Stimulated activated CD4-positive, alpha-beta T cell treated with anti-CD3 and anti-CD28 coated beads, TNF-alpha, amount 100 ng/mL, for 24 hours (primary cell): ENCODE measurements at regions not wholly inside any gene's neighbourhood (a gene's known extent, or its start where the extent isn't known, plus 50 kb on each side); places are given as distances from the start of the nearest gene placed in this dataset.

Experiments
- DNase-seq, 3 experiments: peaks; one replicate each; pipeline ENCODE4 v3.0.0-alpha.2; 2020; ENCODE audit warnings: low read depth in 3 of 3

DNA sequence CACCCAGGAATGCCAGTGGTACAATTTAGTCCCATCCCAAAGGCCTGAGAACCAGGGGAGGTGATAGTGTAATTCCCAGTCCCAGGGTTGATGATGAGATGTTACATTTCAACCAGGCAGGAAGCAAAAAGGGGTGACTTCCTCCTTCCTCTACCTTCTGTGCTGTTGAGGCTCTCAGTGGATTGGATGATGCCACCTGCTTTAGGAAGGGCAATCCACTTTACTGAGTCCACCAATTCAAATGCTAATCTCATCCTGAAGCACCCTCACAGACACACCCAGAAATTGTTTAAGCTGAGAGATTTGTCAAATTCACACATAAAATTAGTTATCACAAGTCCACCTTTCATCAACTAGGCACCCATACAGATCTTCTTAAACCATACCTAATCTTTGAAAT is 418.5 kb upstream of the GOLIM4 start:
- DNase-seq = no peak

DNA sequence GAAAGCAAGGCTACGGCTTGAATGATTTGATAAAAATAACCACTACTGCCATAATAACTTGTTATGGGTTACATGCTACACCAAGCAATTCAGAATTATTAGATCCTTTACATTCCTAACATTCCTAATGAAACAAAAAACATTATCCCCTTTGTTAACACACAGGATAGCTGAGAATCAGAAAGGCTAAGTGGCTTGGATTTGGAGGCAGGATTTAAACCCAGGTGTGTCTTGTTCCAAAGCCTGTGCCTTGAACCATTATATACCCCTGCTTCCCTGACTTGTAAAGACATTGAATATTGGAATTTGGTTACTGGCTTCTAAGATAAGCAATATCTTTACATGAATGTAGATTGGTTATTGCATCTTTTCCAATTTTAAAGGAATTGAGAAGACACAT is 417.1 kb upstream of the GOLIM4 start:
- DNase-seq = no peak

DNA sequence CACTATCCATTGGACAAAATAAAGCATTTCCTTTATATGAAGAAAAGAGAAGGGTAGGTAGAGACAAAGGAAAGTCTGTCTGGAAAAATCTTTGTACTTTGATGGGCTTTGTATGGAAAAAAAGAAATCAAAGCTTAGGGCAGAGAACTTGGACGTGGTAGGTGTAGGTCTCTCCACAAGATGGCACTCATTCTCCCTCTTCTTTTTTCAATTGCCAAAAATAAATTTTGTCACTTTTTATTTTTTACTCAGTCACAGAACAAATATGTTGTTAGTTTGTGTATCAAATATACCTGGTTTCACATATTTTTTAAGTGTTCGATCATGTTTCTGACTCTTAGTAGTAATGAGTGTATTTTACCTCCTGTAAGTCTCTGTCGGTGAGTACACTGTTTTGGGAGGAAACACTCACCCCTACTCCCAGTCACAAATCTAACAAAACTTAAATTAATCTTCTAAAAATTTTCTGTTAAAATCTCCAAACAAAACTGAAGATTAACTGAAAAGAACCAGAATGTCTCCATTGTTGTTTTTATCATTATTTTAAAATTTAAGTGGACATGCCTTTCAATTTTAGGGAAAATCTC is 415.8 kb upstream of the GOLIM4 start:
- no peak for DNase-seq

DNA sequence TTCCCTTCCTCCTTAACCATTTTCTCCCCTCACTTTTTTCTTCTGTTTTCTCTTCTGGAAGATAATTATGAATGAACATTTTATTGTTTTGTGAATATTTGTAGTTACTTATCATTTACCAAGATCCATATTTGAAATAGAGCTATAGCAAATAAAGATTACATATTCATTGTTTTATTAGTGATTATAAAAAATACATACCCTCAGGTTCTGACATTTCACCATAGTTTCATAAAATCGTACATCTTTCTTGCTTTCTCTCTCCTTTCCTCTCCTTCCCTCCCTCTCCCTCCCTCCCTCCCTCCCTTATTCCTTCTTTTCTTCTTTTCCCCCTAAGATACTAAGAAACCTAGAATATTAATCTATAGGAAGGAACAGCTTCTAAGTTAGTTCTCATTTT is 410.9 kb upstream of the GOLIM4 start:
- DNase-seq = no peak

- no peak for DNase-seq
Measured at GRCh38 chr3:168501570-168501969, 405.8 kb upstream of the GOLIM4 start.

DNA sequence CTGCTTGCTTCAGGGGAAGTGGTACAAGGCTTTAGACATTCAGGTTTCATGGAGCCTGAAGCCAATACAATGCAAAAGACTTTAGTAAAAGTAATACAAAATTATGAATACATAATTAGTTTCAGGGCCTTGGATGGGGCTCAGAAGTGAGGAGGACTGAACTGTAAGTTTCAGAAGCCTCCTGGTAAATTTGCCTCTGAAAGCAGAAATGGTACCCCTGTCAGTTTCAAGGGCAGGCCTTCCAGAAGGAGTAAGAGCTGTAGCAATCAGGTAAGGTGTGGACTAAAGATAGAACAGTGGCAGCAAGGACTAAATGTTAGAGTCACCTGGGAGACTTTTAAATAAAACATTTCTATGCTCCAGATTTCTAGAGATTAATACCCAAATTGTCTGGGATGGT is 402.5 kb upstream of the GOLIM4 start:
- DNase-seq = no peak

GRCh38 chr3:168497741-168498140 is 402.0 kb upstream of the GOLIM4 start:
- no peak for DNase-seq

DNA sequence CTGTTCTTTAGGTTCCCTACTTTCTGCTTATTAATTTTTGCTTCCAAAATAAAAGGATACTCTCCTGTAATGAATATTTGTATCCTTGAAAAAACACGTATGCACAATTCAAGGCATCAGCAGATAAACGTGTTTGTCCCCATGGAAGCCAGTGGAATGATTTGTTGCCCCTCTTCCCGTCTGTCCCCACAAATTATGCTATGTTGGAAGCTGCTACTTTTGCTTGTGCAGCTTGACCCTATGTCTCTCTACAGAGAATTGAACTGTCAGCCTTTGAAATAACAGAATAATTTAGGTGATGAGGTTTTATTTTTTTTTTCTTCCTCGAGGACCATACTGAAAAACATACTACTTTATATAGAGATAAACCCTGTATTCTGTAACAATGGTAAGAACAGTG is 401.5 kb upstream of the GOLIM4 start:
- no peak for DNase-seq

DNA sequence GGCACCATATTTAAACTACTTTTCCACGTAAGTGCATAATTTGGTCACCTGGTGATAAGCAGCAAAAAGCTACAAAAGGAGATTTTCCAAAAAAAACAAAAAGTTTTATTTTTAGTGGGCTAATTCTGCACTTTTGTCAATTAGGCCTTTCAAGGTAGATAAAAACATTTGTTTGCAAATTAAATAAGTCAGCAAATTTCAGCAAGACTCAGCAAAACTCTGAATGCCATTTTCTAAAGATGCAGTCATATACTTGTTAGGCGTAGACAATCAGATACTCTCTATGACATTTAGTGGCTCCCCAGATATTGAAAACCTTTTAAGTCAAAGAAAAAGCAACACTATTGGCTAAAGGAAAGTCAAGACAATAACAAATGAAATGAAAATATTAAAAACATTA is 400.2 kb upstream of the GOLIM4 start:
- no peak for DNase-seq

DNA sequence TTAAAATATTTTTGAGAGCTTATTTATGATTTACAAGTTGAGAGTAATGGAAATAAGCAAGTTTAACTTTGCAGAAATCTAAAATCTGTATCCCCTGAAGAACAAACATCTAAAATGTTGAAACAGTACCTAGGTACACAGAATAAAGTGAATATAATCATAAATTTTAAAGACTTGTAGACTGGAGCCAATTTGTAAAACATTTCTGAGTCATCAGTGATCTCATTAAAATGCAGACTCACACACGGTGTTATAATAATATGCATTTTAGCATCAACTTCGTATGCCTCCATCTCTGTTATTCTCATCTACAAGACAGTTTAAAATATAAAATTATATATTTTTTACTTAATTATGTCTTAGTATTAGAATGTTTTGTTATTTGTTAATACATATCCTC is 399.5 kb upstream of the GOLIM4 start:
- no peak for DNase-seq

GRCh38 chr3:168493412-168494205 is 397.9 kb upstream of the GOLIM4 start:
- DNase-seq = no peak

- no peak for DNase-seq
Measured at GRCh38 chr3:168490981-168491380, 395.3 kb upstream of the GOLIM4 start.

DNA sequence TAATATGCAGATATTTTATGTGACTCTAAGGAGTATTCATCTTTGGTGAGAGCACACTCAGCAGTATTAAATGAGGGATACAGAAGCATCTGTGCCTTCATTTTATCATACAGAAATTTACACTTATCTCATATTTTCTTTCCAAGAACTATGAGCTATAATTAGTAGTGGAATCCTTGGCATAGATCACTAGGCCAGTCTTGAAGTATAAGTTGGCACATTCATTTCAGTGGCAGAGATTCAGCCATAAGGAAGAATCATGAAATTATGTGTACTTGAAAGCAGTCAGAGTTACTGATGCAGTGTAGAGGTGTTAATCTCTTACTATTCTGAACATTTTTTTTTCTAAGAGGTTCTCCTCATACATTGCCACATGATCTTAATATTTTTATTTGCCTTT is 393.6 kb upstream of the GOLIM4 start:
- no peak for DNase-seq

- no peak for DNase-seq
Measured at GRCh38 chr3:168485936-168486335, 390.2 kb upstream of the GOLIM4 start.

- DNase-seq = no peak
Measured at GRCh38 chr3:168476360-168476980, 380.7 kb upstream of the GOLIM4 start.

GRCh38 chr3:168475704-168476103 is 380.0 kb upstream of the GOLIM4 start:
- no peak for DNase-seq

- no peak for DNase-seq
Measured at GRCh38 chr3:168473334-168473890, 377.7 kb upstream of the GOLIM4 start.

DNA sequence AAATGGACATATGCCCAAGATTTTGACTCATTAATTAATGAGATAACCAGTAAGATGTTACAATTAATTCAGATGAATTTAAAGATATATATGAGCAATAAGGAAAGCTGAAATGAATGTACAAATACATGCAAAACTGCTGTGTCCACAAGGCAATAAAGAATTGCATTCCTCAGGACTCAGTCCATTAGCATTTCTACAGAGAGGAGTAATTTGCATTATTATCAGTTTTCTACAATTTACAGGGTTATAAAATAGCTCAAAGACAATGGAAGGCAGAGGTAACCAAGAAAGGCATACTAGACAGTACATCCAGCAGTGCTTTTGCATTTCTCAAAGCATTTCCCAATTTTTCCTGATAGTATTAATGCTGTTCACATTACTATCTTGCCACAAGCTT is 377.1 kb upstream of the GOLIM4 start:
- DNase-seq = no peak

DNA sequence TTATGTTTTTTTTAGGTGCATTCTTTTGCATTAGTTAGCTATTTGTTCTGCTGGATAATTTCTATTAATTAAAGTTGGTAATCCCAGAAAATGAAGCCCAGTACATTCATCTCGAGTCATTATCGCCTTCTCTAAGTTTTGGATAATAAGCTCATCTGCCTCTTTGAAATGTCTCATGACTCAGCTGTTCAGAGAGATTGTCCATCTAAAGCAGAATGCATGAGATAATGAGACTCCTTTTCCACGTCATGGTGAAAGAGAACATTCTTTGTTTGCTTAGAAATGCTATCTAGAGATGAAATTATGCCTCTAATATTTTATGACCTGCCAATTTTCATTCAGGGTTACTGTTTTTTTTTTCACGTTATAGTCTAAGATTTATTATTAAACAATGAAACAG is 374.7 kb upstream of the GOLIM4 start:
- DNase-seq = no peak

- DNase-seq = no peak
Measured at GRCh38 chr3:168469436-168469835, 373.7 kb upstream of the GOLIM4 start.

DNA sequence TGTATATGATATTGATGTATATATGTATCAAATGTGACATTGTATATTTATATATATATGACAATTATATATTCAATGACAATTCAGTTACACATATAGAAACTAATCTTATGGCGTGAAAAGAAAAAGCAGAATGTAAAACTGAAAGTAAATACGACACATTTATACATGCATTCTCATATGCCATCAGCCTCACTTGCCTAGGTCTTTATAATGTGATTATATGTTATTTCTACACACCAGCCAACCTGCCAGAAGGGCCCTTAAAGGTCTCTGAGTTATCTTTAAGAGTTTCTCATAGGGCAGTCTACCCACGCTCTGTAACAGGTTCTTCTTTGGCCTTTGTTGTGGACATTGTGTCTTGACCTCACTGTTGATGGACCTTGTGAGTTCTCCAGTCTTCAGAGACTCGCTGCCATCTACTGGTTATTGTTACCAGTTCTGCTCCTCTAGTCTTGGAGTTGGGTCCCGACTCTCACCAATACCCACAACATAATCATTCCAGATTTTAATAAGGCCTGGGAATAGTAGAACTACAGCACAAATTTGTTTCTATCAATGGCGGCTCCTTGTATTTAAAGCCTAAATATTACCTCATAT is 371.5 kb upstream of the GOLIM4 start:
- no peak for DNase-seq

DNA sequence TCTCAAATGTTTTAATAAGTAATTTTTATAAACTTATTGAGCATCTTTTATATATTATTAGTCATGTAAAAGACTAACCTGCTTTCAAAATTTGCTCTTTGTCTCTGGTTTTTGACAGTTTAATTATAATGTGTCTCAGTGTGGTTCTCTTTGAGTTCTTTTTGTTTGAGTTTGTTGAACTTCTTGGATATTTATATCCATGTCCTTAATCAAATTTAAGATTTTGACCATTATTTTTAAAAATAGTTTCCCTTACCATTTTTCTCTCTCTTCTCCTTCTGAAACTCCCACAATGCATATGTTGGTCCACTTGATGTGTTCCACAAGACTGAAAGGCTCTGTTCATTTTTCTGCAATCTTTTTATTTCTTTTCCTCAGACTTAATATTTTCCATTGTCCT is 366.1 kb upstream of the GOLIM4 start:
- DNase-seq = no peak
